ENCODE measurements at regions not wholly inside any gene's neighbourhood (a gene's known extent, or its start where the extent isn't known, plus 50 kb on each side); places are given as distances from the start of the nearest gene placed in this dataset.

DNA sequence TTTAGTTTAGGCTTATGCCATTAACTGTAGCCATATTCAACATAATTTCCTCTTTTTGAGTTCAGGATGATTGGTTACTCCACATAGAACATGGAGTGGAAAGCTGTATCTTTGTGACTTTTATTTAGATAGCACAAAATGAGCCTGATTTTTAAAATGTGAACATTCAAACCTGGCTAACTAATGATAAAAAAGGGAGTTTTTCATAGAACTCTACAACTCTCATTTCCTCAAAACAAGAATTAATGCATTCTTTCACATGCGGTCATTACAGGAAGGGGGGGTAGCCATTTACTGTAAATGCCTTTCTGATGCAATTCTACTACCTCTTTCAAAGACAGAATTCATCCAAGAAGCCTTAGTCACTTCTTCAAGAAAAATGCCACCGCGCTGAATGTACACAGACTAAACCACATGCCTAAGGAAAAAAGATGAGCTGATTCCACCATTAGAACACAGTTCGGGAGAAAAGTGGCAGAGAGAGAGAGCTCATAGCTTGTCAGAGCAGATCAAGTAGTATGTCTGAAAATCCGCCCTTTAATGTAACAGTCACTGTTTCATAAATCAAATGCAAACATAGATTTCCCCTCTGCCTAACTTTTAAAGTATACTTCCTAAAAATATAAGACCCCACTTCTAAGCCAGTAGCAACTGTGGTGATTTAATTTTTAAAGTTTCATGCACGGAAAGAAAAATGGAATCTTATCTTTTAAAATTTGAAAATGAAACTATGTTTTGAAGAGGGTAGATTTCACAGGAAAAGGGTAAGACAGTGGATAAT is 226.4 kb upstream of the KLF14 start:
- ChIA-PET CTCF (interaction anchor here (1.1 to 2.4 kb wide), 8 partner anchors 13 to 80 kb away, joined by 3 to 11 read pairs (median 4); no protein-coding TSS in a partner anchor), POLR2A (interaction anchor here (0.5 to 0.9 kb wide), 5 partner anchors 10 to 265 kb away, joined by 3 to 6 read pairs (median 3); no protein-coding TSS in a partner anchor)
- Histone ChIP-seq H3K36me3 (replicated peaks in 1 of 2; ENCODE audit: control extremely low read depth in 1 of 2, control insufficient read depth in 1 of 2, extremely low read depth in 1 of 2, insufficient read depth in 2 of 2, low read length in 1 of 2) (peaks cover 8 to 20% of the 10 kb centered on the region in 2 experiments), H3K4me1 (ENCODE audit: control insufficient read depth in 2 of 2, insufficient read depth in 2 of 2, low read length in 2 of 2) (peaks cover 68 to 70% of the 10 kb centered on the region in 2 donors), H3K9ac (ENCODE audit: low read length) (peak overlapping the region; percentile 49), H3K27ac (ENCODE audit: low read length in 2 of 2) (peak overlapping the region; percentile 72 to 81), H2AFZ (ENCODE audit: insufficient read depth, low read depth, low read length, poor library complexity, severe bottlenecking) (no peak overlapping the region), H3K4me2 (replicated peaks; ENCODE audit: low read depth, low read length, poor library complexity, severe bottlenecking) (peak overlapping the region; percentile 60), H3K79me2 (ENCODE audit: control insufficient read depth, insufficient read depth, low read length) (peaks cover 84% of the 10 kb centered on the region), H3K4me3 (ENCODE audit: control extremely low read depth in 1 of 5, extremely low read depth in 1 of 5, insufficient read depth in 1 of 5, low read depth in 2 of 5, low read length in 4 of 5) (peak overlapping the region; percentile 24 to 61 (median 34)), H4K20me1 (ENCODE audit: control insufficient read depth, insufficient read depth, low read length, poor library complexity, severe bottlenecking) (peaks cover 48% of the 10 kb centered on the region), H3K27me3 (replicated peaks in 1 of 4; ENCODE audit: control extremely low read depth in 1 of 4, control insufficient read depth in 3 of 4, insufficient read depth in 4 of 4, low read length in 3 of 4) (no peaks in the 10 kb centered on the region), H3K9me3 (ENCODE audit: control extremely low read depth in 1 of 3, control insufficient read depth in 2 of 3, insufficient read depth in 1 of 3, low read length in 2 of 3) (peaks cover 0 to 4% (median 3%) of the 10 kb centered on the region in 3 donors)
- no CpG with 5 or more reads among the region's 6 CpGs for WGBS (ENCODE audit: insufficient coverage)
- intact Hi-C loops (cut with micrococcal nuclease) = loop anchor here (1.0 to 5.0 kb wide), 7 partner anchors 17 to 367 kb away; partner anchors contain the start of gene MKLN1
- TF ChIP-seq, protein P1, sequence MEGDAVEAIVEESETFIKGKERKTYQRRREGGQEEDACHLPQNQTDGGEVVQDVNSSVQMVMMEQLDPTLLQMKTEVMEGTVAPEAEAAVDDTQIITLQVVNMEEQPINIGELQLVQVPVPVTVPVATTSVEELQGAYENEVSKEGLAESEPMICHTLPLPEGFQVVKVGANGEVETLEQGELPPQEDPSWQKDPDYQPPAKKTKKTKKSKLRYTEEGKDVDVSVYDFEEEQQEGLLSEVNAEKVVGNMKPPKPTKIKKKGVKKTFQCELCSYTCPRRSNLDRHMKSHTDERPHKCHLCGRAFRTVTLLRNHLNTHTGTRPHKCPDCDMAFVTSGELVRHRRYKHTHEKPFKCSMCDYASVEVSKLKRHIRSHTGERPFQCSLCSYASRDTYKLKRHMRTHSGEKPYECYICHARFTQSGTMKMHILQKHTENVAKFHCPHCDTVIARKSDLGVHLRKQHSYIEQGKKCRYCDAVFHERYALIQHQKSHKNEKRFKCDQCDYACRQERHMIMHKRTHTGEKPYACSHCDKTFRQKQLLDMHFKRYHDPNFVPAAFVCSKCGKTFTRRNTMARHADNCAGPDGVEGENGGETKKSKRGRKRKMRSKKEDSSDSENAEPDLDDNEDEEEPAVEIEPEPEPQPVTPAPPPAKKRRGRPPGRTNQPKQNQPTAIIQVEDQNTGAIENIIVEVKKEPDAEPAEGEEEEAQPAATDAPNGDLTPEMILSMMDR (IDR thresholded peaks at IDR 0.05) = no peak
- no peak for TF ChIP-seq EZH2 (IDR thresholded peaks at IDR 0.05; ENCODE audit: borderline replicate concordance, insufficient read depth, low read depth, low read length, poor library complexity, severe bottlenecking)
- H3K4me3 Mint-ChIP-seq = peak overlapping the region; percentile 90
- no peaks in the 10 kb centered on the region for H3K9me3 Mint-ChIP-seq (ENCODE audit: insufficient read depth)
- H3K27ac Mint-ChIP-seq = peak overlapping the region; percentile 94
- DNase-seq = peak; percentile 88
- H3K4me1 Mint-ChIP-seq = peaks cover 74% of the 10 kb centered on the region
- peak; percentile 68 for ATAC-seq (ENCODE audit: low read depth)
- H3K27me3 Mint-ChIP-seq = no peaks in the 10 kb centered on the region

Data from B cell (primary cell).